ENCODE measurements at regions not wholly inside any gene's neighbourhood (a gene's known extent, or its start where the extent isn't known, plus 50 kb on each side); places are given as distances from the start of the nearest gene placed in this dataset.

DNA sequence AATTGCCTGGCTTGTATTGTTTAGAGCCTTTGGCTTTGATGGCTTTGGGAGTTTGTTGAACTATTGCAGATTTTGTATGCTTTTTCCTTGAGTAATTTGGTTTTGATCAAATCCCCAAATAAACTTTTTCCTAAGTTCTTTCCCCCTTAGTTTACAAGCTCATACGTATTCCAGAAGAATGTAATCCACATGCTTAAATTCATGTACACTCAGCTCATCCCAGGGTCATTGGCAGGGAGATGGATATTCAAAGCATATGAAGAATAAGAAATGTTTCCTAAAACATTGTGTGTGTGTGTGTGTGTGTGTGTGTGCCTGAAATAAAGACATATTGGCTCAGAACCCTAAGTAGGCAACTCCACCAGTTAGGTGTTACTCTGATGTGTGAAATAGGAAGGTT lies 89.4 kb downstream of the TMEM30B start:
- DNase-seq: no peak

DNA sequence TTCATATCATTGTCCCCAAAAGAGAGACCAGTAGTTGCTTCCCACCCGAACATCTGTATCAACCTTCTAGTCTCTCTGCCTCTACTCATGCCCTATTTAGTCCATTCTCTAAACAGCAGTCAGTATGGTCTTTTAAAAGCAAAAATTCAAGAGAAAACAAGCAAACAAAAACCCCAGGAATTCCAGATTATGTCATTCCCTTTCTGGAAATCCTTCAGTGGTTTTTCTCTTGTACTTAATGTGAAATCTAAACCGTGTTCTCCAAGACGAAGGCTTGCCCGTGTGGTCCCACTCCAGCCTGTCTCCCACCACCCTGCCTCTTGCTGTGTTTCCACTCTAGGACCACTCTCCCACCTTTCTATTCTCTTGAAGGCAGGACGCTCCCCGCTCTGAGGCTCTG lies 90.8 kb downstream of the TMEM30B start:
- no peak for DNase-seq

GRCh38 chr14:61188978-61189808 lies 91.9 kb downstream of the TMEM30B start:
- no peak for DNase-seq

DNA sequence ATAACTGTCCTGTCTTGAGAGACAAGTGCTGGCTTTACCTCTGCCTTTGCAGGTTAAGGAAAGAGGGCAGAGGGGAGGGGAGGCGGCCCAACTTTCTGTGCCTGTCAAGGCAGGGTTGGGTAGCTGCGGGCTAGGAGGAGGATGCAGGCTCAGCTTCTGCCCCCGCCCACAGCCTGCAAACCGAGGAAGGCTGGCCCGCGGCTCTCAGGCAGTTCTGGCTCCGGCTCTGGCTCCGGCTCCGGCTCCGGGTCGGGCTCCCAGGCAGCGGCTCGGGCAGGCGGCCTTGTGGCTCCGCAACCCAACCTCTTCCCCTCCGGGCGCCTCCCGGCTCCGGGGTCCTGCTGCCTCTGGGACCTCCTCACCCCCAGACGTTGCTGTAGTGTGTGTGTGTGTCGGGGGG lies 92.9 kb downstream of the TMEM30B start:
- no peak for DNase-seq

GRCh38 chr14:61187196-61187905 lies 93.8 kb downstream of the TMEM30B start:
- DNase-seq: no peak

DNA sequence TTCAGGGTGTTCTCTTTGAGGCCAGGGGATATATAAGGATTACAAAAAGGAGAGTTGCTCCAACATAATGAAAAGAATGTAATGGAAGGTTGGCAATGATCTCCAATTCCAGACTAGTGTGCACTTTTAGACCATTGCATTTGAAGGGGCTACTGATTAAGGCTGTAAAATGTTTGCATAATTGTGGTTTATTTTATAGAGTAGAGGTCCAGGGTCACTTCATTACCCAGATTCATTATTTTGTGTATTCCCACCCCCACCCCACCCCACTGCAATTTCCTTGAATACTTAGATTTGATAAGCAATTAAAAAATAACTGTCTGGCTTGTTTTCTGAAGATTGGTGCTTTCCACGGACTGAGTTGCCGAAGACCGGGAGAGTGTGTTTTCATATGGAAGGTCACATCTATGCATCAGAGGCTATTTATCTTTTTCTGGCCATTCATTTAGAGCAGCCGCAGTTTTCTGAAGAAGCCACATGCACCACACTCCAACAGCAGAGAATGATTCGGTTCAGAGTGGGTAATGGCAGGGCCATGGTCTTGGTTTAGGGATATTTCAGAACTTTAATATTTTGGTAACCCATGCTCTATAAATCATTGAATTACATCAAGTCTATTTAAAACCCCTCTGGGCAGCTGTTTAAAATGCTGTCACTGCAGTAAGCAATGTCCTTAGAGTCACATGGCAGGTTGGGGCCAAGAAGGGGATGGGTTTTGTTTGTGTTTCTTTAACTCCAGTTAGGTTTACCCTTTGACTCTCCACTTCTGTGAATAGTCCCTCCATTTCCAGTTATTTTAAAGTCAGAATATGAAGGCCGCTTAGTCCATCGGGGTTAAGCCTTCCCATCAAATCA lies 94.6 kb downstream of the TMEM30B start:
- no peak for DNase-seq

- DNase-seq: no peak
Observed at GRCh38 chr14:61185534-61185933, 95.6 kb downstream of the TMEM30B start.

DNA sequence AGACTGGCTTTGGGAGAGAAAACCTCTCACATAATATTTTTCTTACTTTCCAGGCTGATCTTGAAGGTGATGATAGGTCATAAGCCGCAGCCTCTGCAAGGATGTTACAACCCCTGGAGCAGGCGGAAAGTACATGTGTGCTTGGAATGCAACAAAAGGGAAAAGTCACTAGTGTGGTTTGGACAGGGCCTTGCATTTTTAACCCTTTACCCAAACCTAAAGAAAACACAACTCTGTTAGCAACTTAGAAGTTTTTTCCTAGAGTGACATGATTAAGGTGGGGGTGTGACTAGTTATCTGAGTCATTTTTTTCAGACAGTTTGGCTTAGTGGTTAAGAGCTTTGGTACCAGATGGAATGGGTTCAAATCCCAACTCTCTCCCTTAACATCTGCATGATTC lies 97.0 kb downstream of the TMEM30B start:
- DNase-seq: no peak

GRCh38 chr14:61183196-61183885 lies 97.8 kb downstream of the TMEM30B start:
- no peak for DNase-seq

- DNase-seq: no peak
Observed at GRCh38 chr14:61179796-61180398, 101.2 kb downstream of the TMEM30B start.

- no peak for DNase-seq
Observed at GRCh38 chr14:61179061-61179690, 102.0 kb downstream of the TMEM30B start.

- no peak for DNase-seq
Observed at GRCh38 chr14:61178226-61179060, 102.7 kb downstream of the TMEM30B start.

- DNase-seq: no peak
Observed at GRCh38 chr14:61177279-61178225, 103.6 kb downstream of the TMEM30B start.

- DNase-seq: no peak
Observed at GRCh38 chr14:61176686-61177085, 104.5 kb downstream of the TMEM30B start.

GRCh38 chr14:61174987-61175386 lies 106.2 kb downstream of the TMEM30B start:
- no peak for DNase-seq

- DNase-seq: no peak
Observed at GRCh38 chr14:61174441-61174891, 106.7 kb downstream of the TMEM30B start.

GRCh38 chr14:61171727-61172126 lies 109.4 kb downstream of the TMEM30B start:
- DNase-seq: no peak

GRCh38 chr14:61168141-61168540 lies 113.0 kb downstream of the TMEM30B start:
- DNase-seq: no peak

DNA sequence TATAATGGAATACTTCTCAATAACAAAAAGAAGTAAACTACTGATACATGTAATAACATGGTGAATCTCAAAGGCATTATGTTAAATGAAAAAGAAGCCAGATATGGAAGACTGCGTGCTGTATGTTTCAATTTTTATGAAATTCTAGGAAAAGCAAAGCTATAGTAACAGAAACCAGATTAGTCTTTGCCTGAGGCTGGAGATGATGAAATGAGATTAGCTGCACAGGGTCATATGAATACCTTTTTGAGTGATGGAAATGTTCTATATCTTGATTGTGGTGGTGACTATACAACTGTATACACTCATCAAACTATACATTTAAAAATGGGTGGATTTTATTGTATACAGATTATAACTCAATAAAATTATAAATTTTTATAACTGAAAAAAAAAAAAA lies 113.5 kb downstream of the TMEM30B start:
- no peak for DNase-seq

DNA sequence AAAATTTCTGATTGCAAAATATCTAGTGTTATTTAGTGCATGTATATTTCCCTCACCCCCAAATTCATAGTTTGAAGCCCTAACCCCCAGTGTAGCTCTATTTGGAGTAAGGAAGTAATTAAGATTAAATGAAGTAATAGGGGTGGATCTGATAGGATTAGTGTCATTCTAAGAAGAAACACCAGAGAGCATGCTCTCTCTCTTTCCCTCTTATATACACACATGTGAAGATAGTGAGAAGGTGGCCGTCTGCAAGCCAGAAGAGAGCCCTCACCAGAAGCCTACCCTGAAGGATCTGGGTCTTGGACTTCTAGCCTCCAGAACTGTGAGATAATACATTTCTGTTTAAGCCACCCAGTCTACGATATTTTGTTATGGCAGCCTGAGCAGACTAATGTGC lies 120.3 kb downstream of the TMEM30B start:
- no peak for DNase-seq

Data from NCI-H510A (cell line).